Posterior cingulate gyrus (tissue), 11 donors: ENCODE measurements at regions not wholly inside any gene's neighbourhood (a gene's known extent, or its start where the extent isn't known, plus 50 kb on each side); places are given as distances from the start of the nearest gene placed in this dataset.
A peak's percentile ranks its signal among the peaks of the same experiment; 100 is the strongest.

Source experiments
- DNase-seq, 10 donors: peaks; one replicate each; pipeline versions ENCODE4 v3.0.0 to v3.0.0-alpha.2; 2020 to 2021; ENCODE audit warnings: mixed read lengths in 3 of 10
- intact Hi-C: fragments of 100-400 bp; cut with DNase I; formaldehyde crosslinking; loops from one replicate; pipeline ENCODE4 v1.15.1; 2023

- intact Hi-C loops: no loop called here
- DNase-seq: no peak
These were observed 316.8 kb downstream of the BCL11B start for GRCh38 chr14:98955036-98955740.

- DNase-seq: peak in 1 of 10 donors; percentile 32
- intact Hi-C loops: no loop called here
These were observed 316.3 kb downstream of the BCL11B start for GRCh38 chr14:98955741-98956070.

- intact Hi-C loops: no loop called here
- DNase-seq: no peak
These were observed 315.8 kb downstream of the BCL11B start for GRCh38 chr14:98956181-98956580.

DNA sequence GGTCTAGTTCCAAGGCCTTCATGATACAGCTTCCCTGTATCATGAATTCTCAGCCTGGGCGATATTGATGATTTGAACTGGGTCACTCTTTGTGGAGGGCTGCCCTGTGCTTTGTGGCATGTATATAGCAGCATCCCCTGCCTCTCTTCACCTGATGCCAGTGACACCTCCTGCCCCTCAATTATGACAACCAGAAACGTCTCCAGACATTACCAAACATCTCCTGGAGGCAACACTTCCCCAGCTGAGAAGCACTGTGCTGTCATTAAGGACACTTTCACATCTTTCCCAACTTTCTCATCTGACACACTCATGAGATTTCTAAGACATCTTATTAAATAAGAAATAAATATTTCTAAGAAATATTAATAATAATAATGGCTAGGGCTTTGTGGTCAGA is 315.3 kb downstream of the BCL11B start:
- DNase-seq: no peak
- intact Hi-C loops: no loop called here

DNA sequence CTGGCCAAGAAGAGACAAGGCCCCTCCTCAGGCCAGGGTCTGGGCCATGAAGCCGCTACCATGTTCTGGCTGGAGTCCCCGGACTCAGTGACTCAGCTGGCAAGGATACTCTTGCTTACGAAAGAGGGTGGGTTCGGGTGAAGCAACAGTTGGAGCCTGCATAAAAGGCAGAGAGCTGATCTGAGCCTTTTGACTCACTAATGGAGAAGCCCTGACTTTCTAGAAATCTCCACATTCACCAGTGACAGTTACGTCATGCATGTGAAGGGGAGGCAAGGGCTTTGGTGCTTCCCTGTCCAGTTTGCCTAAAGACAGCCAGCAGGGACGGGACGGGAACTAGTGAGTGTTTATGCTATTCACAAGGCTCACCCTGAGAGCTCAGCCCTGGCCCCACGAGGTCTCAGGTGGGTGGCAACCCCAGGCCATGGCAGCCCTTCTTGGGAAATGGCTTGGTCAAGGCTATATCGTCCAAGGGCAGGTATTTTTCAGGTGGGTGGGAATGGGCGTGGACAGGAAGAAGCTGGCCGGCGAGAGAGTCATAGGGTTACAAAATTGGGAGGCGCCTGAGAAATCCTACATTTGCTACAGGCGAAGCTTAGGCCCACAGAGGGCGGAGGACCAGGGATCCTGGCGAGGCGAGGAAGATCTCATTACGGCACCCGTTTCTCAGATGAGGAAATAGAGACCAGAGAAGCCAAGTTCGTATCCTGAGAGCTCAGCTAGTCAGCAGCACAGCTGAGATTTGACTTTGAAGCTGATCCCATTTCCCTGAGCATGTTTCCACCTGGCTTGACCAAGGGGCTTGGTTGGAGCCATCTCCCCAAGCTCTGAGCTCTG is 314.6 kb downstream of the BCL11B start:
- intact Hi-C loops: no loop called here
- DNase-seq: no peak

GRCh38 chr14:98958048-98958631 is 313.9 kb downstream of the BCL11B start:
- intact Hi-C loops: no loop called here
- no peak for DNase-seq

GRCh38 chr14:98958632-98959031 is 313.4 kb downstream of the BCL11B start:
- no peak for DNase-seq
- intact Hi-C loops: no loop called here

DNA sequence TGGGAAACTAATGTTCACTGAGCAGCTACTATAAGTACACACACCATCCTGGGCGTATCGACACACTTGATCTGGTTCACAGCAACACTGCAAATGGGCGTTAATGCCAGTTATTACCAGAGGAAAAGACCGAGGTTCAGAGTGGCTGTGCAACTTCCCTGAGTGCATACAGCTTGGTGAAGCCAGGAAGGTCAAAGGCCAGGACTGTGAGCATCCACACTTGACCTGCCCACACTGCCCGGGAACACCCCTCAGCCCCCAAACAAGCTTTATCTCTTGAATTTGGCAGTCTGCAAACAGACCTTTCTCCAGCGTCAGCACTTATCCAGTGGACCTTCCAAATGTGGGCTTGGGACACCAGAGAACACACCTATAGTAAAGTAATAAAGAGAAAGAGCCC is 312.6 kb downstream of the BCL11B start:
- no peak for DNase-seq
- intact Hi-C loops: no loop called here

DNA sequence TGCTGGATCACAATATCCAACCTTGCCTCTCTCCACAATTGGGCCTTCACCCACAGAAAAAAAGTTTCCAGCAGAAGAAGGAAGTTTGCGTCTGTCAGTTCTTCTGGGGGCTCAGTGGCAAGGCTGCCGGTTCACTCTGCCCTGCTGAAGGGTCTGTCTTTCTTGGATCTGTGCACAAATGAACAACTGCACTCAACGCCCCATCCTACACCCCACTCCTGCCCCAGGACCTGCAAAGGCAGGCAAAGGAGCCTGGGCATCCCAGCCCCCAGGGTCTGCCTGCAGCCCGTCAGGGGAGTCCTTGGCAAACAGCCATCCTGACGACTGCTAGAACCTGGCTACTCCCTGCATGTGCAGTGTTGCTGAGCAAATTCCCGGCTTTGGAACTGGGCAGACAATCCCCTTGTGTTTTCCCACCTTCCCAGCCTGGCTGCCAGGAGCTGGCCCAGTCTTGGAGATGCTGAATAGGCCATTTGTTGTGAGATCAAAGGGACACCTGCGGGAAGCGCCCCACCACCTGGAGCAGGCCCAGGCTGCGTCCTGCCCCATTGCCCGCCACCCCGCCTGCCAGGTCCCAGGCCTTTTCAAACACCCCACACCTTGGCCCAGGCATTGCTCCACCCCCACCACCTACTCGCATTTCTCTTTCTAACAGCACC is 311.9 kb downstream of the BCL11B start:
- DNase-seq: no peak
- intact Hi-C loops: no loop called here

GRCh38 chr14:98960617-98961013 is 311.4 kb downstream of the BCL11B start:
- DNase-seq: no peak
- intact Hi-C loops: no loop called here

- intact Hi-C loops: no loop called here
- no peak for DNase-seq
These were observed 310.8 kb downstream of the BCL11B start for GRCh38 chr14:98961191-98961590.

DNA sequence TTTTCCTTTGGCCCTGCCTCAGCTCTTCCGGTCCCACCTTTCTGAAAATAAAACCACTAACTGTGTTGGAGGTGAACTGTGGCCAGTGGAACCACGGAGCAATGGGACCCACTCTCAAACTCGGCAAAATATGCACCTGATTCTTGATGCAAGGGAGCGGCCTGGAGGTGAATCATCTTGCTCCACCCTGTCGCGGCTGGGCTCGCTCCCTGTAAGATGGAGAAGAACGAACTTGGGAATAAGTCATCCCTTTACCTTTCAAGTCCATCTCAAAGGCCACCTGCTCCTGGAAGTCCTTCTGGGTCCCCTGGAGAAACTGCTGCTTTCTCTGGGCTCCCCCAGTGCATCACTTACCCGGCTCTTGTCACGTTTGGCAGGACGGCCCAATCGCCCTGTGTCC is 309.9 kb downstream of the BCL11B start:
- intact Hi-C loops: no loop called here

GRCh38 chr14:98963610-98964009 is 308.4 kb downstream of the BCL11B start:
- no peak for DNase-seq
- intact Hi-C loops: no loop called here

More for the DNA sequence above, 309.9 kb downstream of the BCL11B start:
- DNase-seq: no peak

DNA sequence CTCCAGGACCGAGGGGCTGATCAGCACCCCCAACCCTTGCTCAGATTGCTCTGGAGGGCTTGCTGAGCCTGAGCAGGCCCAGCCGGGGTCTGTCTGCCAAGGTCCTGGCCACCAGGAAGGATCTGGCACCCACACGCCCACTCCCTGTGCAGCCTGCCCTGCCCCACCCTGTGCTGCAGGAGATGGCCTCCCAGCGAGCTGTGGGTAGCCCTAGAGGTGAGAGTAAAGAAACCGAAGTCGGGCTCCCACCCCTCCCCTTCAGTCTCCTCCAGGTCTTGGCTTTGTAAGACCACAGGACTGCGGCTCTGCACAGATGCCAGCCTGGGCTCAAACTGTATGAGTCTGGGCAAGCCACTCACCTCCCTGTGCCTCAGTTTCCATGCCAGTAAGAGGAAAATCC is 307.8 kb downstream of the BCL11B start:
- intact Hi-C loops: no loop called here
- DNase-seq: no peak

DNA sequence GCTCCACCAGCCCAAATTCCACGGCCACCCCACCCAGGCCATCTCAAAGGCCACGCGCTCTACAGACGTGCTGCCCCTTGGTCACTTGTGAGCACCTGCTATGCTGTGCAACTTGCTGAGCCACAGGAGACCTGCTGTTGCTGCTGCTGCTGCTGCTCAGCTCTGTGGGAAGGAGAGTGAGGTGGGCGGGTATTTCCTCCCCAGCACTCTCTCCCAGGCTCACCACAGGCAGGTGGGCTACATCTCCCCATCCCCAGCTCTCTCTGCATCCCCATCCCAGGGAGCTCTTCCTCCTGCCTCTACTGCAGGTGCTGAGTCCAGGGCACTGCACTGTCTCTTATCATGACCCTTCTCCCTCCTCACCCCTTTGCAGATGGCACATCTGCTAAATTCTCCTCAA is 306.9 kb downstream of the BCL11B start:
- intact Hi-C loops: no loop called here

DNA sequence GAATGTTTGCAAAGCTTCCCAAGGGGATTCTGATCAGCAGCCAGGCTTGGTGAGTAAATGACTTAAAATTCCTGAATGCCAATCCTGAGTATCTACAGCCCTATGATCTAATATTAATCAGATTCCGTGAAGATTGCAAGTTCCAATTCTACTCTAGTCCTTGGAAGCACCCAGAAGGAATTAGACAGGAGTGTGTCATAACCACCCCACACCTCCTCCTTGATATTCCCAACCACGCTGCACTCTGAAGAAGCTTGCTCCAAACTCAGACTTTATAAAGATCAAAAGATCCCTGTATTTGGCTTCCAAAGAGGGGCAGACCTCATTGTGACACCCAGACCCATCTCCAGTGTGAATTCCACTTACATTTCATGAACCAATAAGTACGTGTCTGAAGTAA is 306.0 kb downstream of the BCL11B start:
- intact Hi-C loops: no loop called here
- DNase-seq: no peak

More for the DNA sequence above, 306.9 kb downstream of the BCL11B start:
- DNase-seq: no peak

DNA sequence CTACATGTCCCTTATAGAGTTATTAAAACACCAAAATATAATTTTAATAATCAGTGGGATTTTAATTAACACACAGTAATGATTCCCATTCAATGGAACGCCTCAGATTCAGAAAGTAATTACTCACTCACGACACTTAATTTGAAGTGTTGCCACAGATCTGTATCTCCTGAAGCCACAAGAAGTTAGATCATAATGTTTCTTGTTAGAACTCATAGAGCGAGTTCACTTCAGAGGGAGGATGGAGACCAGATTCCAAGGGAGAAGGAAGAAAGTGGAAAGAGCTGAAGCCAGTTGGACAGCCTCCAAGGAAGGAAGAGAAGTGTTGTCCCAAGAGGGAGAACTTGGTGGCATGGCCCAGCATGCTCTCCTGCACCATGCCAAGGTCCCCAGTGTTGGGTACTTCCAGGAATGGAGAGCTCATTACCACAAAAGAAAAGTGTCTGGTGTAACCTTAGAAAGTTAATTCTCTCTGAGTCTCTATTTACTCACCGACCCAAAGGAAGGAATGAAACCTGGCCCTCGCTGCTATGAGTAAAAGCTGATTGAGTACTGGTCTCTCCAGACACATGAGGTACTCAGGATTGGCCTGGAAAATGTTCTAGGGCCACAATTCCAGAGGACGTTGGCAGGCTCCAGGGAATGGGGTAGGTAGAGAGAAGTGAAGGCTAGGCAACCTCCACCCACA is 305.4 kb downstream of the BCL11B start:
- intact Hi-C loops: no loop called here
- no peak for DNase-seq

DNA sequence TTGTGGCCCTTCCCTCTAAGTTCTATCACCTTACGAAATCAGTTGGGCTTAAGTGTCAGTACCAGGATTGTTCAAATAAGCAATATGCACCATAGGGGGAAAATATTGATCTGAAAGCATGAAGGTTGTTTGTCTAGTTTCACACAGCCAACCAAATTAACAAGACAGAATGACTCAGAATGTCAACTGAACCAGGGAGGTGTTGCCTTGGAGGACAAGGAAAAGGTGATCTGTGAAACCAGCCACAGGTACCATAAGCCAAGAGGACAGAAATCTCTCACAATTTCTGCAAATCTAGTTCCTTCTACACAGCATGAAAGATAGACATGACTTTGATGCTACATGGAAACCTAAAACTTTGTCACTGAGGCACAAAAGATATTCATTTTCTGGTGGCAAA is 297.9 kb downstream of the BCL11B start:
- DNase-seq: no peak
- intact Hi-C loops: no loop called here

GRCh38 chr14:98976271-98976670 is 295.7 kb downstream of the BCL11B start:
- no peak for DNase-seq
- intact Hi-C loops: no loop called here

DNA sequence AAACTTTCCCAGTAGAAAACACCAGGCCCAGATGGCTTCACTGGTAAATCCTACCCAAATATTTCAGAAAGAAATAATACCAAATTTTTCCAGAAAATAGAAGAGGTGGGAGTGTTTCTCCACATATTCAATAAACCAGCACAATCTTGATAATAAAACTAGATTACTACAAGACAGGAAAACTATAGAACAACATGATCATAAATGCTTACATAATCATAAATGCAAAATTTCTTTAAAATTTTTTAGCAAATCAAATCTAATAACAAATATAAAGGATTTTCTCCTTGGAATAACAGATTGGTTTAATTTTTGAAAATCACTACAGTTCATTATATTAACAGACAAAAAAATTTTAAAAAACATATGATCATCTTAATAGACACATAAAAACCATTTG is 294.5 kb downstream of the BCL11B start:
- intact Hi-C loops: no loop called here
- no peak for DNase-seq

- no peak for DNase-seq
- intact Hi-C loops: no loop called here
These were observed 289.0 kb downstream of the BCL11B start for GRCh38 chr14:98982986-98983385.
